ENCODE measurements at regions not wholly inside any gene's neighbourhood (a gene's known extent, or its start where the extent isn't known, plus 50 kb on each side); places are given as distances from the start of the nearest gene placed in this dataset.

DNA sequence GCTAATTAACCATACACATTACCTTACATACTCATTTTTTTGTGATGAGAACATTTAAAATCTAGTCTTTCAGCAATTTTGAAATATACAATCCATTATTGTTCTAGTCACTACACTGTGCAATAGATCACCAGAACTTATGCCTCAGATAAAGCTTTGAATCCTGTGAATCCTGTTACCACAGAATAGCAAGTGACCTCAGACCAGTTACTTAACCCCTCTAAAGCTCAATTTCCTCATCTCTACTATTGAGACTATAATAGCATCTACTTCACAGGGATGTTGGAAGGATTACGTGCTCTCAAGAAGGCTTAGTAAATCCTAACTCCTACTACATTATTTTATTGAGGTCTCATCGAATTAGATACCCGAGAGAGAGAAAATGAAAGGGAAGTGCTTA is 60.2 kb upstream of the PIP5K1B start (continued):
- TF ChIP-seq CHD7 (IDR thresholded peaks at IDR 0.05; ENCODE audit: insufficient replicate concordance, low read length) (no peak), CEBPB (IDR thresholded peaks at IDR 0.05; ENCODE audit: low read depth, low read length) (no peak)
